ENCODE measurements at regions not wholly inside any gene's neighbourhood (a gene's known extent, or its start where the extent isn't known, plus 50 kb on each side); places are given as distances from the start of the nearest gene placed in this dataset.

- DNase-seq: no peak
Measured at GRCh38 chr2:238691596-238692491, 156.0 kb upstream of the TWIST2 start.

DNA sequence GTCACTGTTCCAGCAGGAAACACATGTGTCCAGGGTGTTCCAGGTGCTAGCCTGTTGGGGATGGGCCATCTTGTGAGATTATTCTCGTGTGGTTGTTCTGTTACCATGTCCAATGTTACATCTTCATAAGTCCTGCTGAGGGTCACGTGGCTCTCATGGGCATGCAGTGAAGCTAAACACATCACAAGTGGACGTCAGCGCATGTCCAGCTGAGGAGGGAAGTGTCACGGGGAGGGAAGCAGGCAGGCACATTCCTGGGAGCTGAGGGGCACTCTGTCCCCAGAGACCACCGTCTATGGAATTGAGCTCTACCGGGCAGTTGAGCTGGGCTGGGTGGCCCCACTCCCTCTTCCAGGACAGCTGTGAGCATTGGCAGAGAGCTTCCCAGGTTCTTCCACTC is 155.3 kb upstream of the TWIST2 start:
- DNase-seq: no peak

GRCh38 chr2:238693337-238694093 is 154.4 kb upstream of the TWIST2 start:
- DNase-seq: no peak

- no peak for DNase-seq
Measured at GRCh38 chr2:238694136-238694755, 153.6 kb upstream of the TWIST2 start.

DNA sequence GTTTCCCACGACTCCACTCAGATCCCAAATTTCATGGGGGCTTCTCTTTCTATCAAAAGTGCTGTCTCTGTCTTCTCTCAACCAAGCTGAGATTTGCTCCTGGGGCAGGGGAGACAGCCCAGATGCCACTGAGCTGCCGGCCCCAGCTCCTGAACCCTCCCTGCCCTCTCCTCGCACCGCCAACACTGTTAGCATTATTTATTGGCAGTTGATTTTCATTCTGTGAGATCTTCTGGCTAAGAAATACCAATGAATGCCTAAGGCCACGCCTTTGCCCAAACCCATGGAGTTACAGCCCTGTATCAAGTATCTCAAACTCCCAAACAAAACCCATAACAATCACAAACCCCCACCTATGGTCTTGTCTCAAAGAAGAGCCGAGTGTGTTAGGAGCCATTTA is 153.0 kb upstream of the TWIST2 start:
- DNase-seq: no peak

GRCh38 chr2:238695538-238695937 is 152.3 kb upstream of the TWIST2 start:
- DNase-seq: no peak

GRCh38 chr2:238696331-238696730 is 151.6 kb upstream of the TWIST2 start:
- DNase-seq: no peak

GRCh38 chr2:238696786-238697185 is 151.1 kb upstream of the TWIST2 start:
- no peak for DNase-seq

- DNase-seq: no peak
Measured at GRCh38 chr2:238697193-238698071, 150.5 kb upstream of the TWIST2 start.

- DNase-seq: no peak
Measured at GRCh38 chr2:238698072-238698352, 149.9 kb upstream of the TWIST2 start.

GRCh38 chr2:238698451-238699306 is 149.2 kb upstream of the TWIST2 start:
- DNase-seq: no peak

- DNase-seq: no peak
Measured at GRCh38 chr2:238699307-238700116, 148.4 kb upstream of the TWIST2 start.

- DNase-seq: no peak
Measured at GRCh38 chr2:238700117-238700457, 147.8 kb upstream of the TWIST2 start.

- DNase-seq: no peak
Measured at GRCh38 chr2:238700506-238701340, 147.2 kb upstream of the TWIST2 start.

DNA sequence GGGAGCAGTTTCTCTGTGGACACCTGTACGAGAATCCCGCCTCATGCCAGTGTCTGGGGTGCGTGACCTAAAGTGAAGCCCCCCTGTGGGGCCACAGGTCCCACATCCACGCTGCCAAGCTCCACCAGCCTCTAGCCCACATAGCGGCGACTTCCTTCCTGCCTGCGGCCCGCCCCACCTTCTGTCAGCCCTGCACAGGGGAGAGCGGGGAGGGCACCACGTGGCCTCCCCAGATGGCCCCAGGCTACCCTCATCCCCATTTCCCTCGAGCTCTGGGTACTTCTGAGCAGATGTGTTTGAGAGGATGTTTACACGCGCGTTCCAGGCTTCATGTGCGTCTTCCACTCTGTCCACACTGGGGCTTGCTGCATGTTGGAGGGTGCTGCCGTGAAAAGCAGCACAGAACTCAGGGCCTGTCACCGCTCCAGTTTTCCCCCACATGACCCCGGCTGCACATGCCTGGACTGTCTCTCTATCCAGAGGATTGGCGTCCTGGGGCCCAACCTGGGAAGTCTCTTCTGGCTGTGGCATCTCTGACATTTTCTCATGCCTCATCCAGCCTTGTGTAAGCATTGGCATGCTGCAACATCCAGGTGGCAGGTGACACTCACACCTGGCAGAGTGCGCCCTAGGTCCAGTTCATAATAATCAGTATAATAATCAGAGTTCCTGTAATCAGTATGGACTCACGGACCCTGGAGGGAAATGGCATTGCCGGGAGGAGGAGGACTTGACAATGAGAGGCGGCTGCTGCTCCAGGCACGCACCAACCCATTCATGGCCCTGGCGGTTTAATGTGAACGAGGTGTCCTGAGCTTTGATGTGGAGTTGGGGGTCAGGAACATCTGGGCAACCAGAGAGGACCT is 146.3 kb upstream of the TWIST2 start:
- DNase-seq: no peak

GRCh38 chr2:238702276-238703052 is 145.4 kb upstream of the TWIST2 start:
- DNase-seq: no peak

GRCh38 chr2:238703053-238703415 is 144.9 kb upstream of the TWIST2 start:
- no peak for DNase-seq

DNA sequence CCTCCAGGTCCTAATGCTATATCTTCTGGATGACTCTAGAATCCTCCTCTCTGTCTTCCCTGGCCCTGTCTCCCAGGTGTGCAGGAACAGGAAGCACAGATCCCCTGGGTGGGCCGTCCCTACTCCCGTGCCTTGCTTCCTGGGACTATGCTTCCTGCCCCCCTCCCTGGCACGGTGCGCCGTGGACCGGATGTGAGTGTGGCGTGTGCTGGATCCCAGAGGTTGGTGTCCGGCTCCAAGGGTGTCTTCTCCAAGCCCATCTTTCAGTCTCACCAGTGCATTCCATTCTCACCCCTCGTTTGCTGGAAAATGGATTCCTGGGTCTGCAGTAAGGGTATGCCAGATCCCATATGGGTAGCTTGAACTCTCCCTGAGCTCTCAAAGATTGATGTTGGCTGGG is 144.4 kb upstream of the TWIST2 start:
- DNase-seq: no peak
